SH-SY5Y (cell line): ENCODE measurements at regions not wholly inside any gene's neighbourhood (a gene's known extent, or its start where the extent isn't known, plus 50 kb on each side); places are given as distances from the start of the nearest gene placed in this dataset.

Source experiments
- GATA2 ChIP-seq: IDR thresholded peaks from 2 replicates; pipeline ENCODE4 v1.6.1; 2011; ENCODE audit warnings: mild to moderate bottlenecking, low read depth, low read length
- GATA3 ChIP-seq: IDR thresholded peaks from 2 replicates; pipeline ENCODE4 v1.6.1; 2011; ENCODE audit warnings: low read depth, mild to moderate bottlenecking, low read length, moderate library complexity

DNA sequence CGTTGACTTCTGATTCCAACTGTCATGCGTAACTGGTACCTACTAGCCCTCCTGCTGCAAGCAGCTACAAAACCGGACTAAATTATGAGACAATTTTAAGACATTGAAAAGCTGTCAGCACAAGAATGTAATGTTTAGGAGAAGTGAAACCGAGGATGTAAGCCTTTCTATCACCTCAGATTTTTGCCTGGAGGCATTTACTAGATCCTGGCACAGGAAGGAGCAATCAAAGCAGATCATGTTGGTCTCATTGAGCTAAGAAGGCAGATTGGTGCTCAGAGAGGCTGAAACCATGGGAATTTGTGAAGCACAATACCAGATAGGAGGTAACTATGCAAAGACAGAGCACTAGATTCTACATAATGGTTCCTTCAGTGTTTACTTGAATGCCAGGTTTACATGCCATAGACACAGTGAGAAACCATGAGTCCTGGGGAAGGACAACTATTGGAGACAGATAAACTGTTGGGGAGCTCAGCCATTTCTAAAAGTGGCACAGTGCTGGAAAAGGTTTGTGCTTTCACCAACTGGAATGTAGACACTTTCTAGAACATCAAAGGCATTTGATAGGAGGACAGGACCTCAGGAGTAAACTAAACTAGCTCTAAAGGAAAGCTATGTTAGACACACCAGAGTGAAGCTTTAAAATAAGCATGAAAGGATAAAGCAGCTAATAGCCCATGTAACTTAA is 179.4 kb downstream of the LYPLAL1 start:
- TF ChIP-seq GATA2, result no peak
- TF ChIP-seq GATA3, result no peak
